SK-N-SH treated with all-trans-retinoic acid at 6 μM for 48 hours (cell line): ENCODE measurements at regions not wholly inside any gene's neighbourhood (a gene's known extent, or its start where the extent isn't known, plus 50 kb on each side); places are given as distances from the start of the nearest gene placed in this dataset.

ENCODE experiments used
- ATAC-seq: fragments of 200-7000 bp; cut with Tn5 transposase; 3 replicates; pipeline ENCODE4 v1.9.1; 2020; ENCODE audit warnings: mild to moderate bottlenecking, moderate library complexity
- ARNTL ChIP-seq: fragments of 450-650 bp; formaldehyde crosslinking; IDR thresholded peaks from 2 replicates; pipeline ENCODE4 v1.5.0; 2020; ENCODE audit warnings: low read depth, mild to moderate bottlenecking, moderate library complexity, borderline replicate concordance
- BACH2 ChIP-seq: fragments of 250-450 bp; sonication (Bioruptor Pico); IDR thresholded peaks from 2 replicates; pipeline ENCODE4 v1.9.0; 2021; ENCODE audit warnings: mild to moderate bottlenecking, borderline replicate concordance
- CSDC2 ChIP-seq: fragments of 250-450 bp; sonication (Bioruptor Pico); IDR thresholded peaks from 2 replicates; pipeline ENCODE4 v1.5.0; 2020; ENCODE audit warnings: mild to moderate bottlenecking, moderate library complexity
- ESRRG ChIP-seq: fragments of 250-450 bp; sonication (Bioruptor Pico); IDR thresholded peaks from 2 replicates; pipeline ENCODE4 v1.6.1; 2021; ENCODE audit warnings: mild to moderate bottlenecking
- GLIS3 ChIP-seq: fragments of 250-450 bp; sonication (Bioruptor Pico); IDR thresholded peaks from 2 replicates; pipeline ENCODE4 v1.5.0; 2020; ENCODE audit warnings: mild to moderate bottlenecking, moderate library complexity
- ISL1 ChIP-seq: fragments of 250-450 bp; sonication (Bioruptor Pico); IDR thresholded peaks from 2 replicates; pipeline ENCODE4 v2.1.2; 2022; ENCODE audit warnings: mild to moderate bottlenecking, moderate library complexity
- OSR1 ChIP-seq: fragments of 250-450 bp; sonication (Bioruptor Pico); IDR thresholded peaks from 2 replicates; pipeline ENCODE4 v1.8.0; 2022; ENCODE audit warnings: moderate library complexity, mild to moderate bottlenecking, inconsistent platforms
- PPARA ChIP-seq: fragments of 250-450 bp; sonication (Bioruptor Pico); IDR thresholded peaks from 2 replicates; pipeline ENCODE4 v1.5.0; 2020; ENCODE audit warnings: mild to moderate bottlenecking, borderline replicate concordance
- RARB ChIP-seq: fragments of 250-450 bp; sonication (Bioruptor Pico); IDR thresholded peaks from 2 replicates; pipeline ENCODE4 v1.8.0; 2021; ENCODE audit warnings: mild to moderate bottlenecking, moderate library complexity
- SNAI2 ChIP-seq: fragments of 250-450 bp; sonication (Bioruptor Pico); IDR thresholded peaks from 2 replicates; pipeline ENCODE4 v1.5.0; 2020; ENCODE audit warnings: mild to moderate bottlenecking, moderate library complexity
- TOX ChIP-seq: fragments of 250-450 bp; sonication (Bioruptor Pico); IDR thresholded peaks from 2 replicates; pipeline ENCODE4 v1.8.0; 2021; ENCODE audit warnings: mild to moderate bottlenecking, moderate library complexity, borderline replicate concordance
- ZC3H10 ChIP-seq: fragments of 250-450 bp; sonication (Bioruptor Pico); IDR thresholded peaks from 2 replicates; pipeline ENCODE4 v1.5.1; 2021; ENCODE audit warnings: mild to moderate bottlenecking, moderate library complexity
- ZFP3 ChIP-seq: fragments of 250-450 bp; sonication (Bioruptor Pico); IDR thresholded peaks from 2 replicates; pipeline ENCODE4 v1.5.0; 2020; ENCODE audit warnings: mild to moderate bottlenecking, moderate library complexity
- ZFP30 ChIP-seq: fragments of 450-650 bp; formaldehyde crosslinking; IDR thresholded peaks from 2 replicates; pipeline ENCODE4 v1.5.0; 2022; ENCODE audit warnings: mild to moderate bottlenecking, moderate library complexity
- ZNF70 ChIP-seq: fragments of 450-650 bp; formaldehyde crosslinking; IDR thresholded peaks from 2 replicates; pipeline ENCODE4 v1.5.0; 2020; ENCODE audit warnings: mild to moderate bottlenecking, moderate library complexity
- TF ChIP-seq, protein P1 (sequence below): fragments of 250-450 bp; sonication (Bioruptor Pico); IDR thresholded peaks from 2 replicates; pipeline ENCODE4 v1.5.1; 2021; ENCODE audit warnings: mild to moderate bottlenecking, moderate library complexity
- TF ChIP-seq, protein P2 (sequence below): fragments of 250-450 bp; sonication (Bioruptor Pico); IDR thresholded peaks from 2 replicates; pipeline ENCODE4 v1.5.1; 2020; ENCODE audit warnings: low read depth, mild to moderate bottlenecking, moderate library complexity
- TF ChIP-seq, protein P3 (sequence below): fragments of 250-450 bp; sonication (Bioruptor Pico); IDR thresholded peaks from 2 replicates; pipeline ENCODE4 v1.8.0; 2021; ENCODE audit warnings: low read depth, mild to moderate bottlenecking, moderate library complexity, borderline replicate concordance
- TF ChIP-seq, protein P4 (sequence below): fragments of 250-450 bp; sonication (Bioruptor Pico); IDR thresholded peaks from 2 replicates; pipeline ENCODE4 v1.8.0; 2020; ENCODE audit warnings: mild to moderate bottlenecking, moderate library complexity, borderline replicate concordance
- TF ChIP-seq, protein P5 (sequence below): fragments of 250-450 bp; sonication (Bioruptor Pico); IDR thresholded peaks from 2 replicates; pipeline ENCODE4 v1.5.0; 2020; ENCODE audit warnings: mild to moderate bottlenecking, moderate library complexity

DNA sequence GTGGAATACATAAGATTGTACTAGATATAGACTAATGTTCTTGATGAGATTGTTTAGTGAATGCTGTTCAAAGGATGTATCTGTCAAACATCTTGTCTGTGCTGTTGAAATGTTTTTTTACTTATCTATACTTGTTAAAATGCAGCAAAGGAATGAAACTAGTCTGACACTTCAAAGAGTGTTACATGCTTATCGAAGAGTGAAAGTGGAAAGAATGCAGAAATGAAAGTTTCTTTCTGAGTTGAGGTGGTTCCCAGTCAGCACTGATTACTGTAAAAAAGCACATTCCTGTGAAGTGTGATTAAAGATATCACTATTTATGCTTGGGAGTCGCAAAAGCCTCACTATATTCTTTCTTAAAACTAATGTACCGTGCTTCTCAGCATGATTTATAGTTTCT is 1225.2 kb downstream of the NCAM2 start:
- no peak for ATAC-seq
- TF ChIP-seq GLIS3 (CRISPR knock-in tag), result no peak
- TF ChIP-seq ISL1 (CRISPR knock-in tag), result no peak
- TF ChIP-seq ARNTL, result no peak
- TF ChIP-seq, protein P1, sequence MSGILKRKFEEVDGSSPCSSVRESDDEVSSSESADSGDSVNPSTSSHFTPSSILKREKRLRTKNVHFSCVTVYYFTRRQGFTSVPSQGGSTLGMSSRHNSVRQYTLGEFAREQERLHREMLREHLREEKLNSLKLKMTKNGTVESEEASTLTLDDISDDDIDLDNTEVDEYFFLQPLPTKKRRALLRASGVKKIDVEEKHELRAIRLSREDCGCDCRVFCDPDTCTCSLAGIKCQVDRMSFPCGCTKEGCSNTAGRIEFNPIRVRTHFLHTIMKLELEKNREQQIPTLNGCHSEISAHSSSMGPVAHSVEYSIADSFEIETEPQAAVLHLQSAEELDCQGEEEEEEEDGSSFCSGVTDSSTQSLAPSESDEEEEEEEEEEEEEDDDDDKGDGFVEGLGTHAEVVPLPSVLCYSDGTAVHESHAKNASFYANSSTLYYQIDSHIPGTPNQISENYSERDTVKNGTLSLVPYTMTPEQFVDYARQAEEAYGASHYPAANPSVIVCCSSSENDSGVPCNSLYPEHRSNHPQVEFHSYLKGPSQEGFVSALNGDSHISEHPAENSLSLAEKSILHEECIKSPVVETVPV (CRISPR knock-in tag), result no peak
- no peak for TF ChIP-seq CSDC2 (CRISPR knock-in tag)
- TF ChIP-seq, protein P2, sequence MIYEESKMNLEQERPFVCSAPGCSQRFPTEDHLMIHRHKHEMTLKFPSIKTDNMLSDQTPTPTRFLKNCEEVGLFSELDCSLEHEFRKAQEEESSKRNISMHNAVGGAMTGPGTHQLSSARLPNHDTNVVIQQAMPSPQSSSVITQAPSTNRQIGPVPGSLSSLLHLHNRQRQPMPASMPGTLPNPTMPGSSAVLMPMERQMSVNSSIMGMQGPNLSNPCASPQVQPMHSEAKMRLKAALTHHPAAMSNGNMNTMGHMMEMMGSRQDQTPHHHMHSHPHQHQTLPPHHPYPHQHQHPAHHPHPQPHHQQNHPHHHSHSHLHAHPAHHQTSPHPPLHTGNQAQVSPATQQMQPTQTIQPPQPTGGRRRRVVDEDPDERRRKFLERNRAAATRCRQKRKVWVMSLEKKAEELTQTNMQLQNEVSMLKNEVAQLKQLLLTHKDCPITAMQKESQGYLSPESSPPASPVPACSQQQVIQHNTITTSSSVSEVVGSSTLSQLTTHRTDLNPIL (CRISPR knock-in tag), result no peak
- TF ChIP-seq BACH2, result no peak
- TF ChIP-seq RARB (CRISPR knock-in tag), result no peak
- no peak for TF ChIP-seq ESRRG (CRISPR knock-in tag)
- no peak for TF ChIP-seq ZFP3 (CRISPR knock-in tag)
- TF ChIP-seq ZNF70 (CRISPR knock-in tag), result no peak
- no peak for TF ChIP-seq ZFP30 (CRISPR knock-in tag)
- TF ChIP-seq PPARA (CRISPR knock-in tag), result no peak
- TF ChIP-seq OSR1 (CRISPR knock-in tag), result no peak

DNA sequence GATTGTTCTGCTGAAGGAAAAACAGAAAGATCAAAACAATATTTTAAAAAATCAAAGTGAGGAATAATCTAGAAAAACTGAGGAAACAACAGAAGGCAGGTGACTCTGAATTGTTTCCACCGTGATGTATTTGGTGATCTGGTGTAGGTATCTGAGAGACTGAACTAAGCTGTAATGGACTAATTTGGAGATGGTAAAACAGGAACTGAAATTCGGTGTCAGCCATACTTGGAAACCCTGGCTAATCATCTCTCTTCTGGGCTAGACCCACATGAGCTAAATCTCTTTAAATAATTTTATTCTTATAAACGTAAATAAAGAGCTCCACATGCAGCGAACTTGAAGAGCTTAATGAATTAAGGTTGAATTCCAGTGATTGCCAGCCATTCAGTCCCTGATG is 1226.1 kb downstream of the NCAM2 start:
- TF ChIP-seq, protein P3, sequence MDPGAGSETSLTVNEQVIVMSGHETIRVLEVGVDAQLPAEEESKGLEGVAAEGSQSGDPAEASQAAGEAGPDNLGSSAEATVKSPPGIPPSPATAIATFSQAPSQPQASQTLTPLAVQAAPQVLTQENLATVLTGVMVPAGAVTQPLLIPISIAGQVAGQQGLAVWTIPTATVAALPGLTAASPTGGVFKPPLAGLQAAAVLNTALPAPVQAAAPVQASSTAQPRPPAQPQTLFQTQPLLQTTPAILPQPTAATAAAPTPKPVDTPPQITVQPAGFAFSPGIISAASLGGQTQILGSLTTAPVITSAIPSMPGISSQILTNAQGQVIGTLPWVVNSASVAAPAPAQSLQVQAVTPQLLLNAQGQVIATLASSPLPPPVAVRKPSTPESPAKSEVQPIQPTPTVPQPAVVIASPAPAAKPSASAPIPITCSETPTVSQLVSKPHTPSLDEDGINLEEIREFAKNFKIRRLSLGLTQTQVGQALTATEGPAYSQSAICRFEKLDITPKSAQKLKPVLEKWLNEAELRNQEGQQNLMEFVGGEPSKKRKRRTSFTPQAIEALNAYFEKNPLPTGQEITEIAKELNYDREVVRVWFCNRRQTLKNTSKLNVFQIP, result no peak
- no peak for TF ChIP-seq ARNTL
- TF ChIP-seq RARB (CRISPR knock-in tag), result no peak
- ATAC-seq, result no peak

DNA sequence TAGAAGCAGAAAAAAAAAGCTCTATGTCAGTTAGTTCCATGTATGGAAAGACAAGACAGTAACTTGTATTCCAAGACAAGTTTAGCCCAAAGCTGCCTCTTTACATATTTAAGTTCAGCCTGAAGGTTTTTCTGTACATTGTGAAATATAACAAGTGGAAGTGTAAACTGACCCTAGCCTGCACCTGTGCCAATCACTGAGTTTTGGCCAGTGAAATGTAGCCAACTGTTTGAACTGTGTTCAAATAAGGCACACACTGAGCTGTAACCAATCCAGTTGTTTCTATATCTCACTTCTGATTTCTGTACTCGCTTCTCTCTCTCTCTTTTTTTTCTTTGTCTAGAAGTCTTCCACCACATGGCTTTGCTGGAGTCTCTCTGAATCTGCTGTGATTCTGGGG is 1227.1 kb downstream of the NCAM2 start:
- no peak for ATAC-seq
- TF ChIP-seq, protein P2 (CRISPR knock-in tag), result no peak
- no peak for TF ChIP-seq ESRRG (CRISPR knock-in tag)
- no peak for TF ChIP-seq TOX (CRISPR knock-in tag)
- TF ChIP-seq BACH2, result no peak
- TF ChIP-seq, protein P4, sequence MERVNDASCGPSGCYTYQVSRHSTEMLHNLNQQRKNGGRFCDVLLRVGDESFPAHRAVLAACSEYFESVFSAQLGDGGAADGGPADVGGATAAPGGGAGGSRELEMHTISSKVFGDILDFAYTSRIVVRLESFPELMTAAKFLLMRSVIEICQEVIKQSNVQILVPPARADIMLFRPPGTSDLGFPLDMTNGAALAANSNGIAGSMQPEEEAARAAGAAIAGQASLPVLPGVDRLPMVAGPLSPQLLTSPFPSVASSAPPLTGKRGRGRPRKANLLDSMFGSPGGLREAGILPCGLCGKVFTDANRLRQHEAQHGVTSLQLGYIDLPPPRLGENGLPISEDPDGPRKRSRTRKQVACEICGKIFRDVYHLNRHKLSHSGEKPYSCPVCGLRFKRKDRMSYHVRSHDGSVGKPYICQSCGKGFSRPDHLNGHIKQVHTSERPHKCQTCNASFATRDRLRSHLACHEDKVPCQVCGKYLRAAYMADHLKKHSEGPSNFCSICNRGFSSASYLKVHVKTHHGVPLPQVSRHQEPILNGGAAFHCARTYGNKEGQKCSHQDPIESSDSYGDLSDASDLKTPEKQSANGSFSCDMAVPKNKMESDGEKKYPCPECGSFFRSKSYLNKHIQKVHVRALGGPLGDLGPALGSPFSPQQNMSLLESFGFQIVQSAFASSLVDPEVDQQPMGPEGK (CRISPR knock-in tag), result no peak
- no peak for TF ChIP-seq RARB (CRISPR knock-in tag)
- TF ChIP-seq, protein P5, sequence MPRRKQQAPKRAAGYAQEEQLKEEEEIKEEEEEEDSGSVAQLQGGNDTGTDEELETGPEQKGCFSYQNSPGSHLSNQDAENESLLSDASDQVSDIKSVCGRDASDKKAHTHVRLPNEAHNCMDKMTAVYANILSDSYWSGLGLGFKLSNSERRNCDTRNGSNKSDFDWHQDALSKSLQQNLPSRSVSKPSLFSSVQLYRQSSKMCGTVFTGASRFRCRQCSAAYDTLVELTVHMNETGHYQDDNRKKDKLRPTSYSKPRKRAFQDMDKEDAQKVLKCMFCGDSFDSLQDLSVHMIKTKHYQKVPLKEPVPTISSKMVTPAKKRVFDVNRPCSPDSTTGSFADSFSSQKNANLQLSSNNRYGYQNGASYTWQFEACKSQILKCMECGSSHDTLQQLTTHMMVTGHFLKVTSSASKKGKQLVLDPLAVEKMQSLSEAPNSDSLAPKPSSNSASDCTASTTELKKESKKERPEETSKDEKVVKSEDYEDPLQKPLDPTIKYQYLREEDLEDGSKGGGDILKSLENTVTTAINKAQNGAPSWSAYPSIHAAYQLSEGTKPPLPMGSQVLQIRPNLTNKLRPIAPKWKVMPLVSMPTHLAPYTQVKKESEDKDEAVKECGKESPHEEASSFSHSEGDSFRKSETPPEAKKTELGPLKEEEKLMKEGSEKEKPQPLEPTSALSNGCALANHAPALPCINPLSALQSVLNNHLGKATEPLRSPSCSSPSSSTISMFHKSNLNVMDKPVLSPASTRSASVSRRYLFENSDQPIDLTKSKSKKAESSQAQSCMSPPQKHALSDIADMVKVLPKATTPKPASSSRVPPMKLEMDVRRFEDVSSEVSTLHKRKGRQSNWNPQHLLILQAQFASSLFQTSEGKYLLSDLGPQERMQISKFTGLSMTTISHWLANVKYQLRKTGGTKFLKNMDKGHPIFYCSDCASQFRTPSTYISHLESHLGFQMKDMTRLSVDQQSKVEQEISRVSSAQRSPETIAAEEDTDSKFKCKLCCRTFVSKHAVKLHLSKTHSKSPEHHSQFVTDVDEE (CRISPR knock-in tag), result no peak
- no peak for TF ChIP-seq ZC3H10 (CRISPR knock-in tag)
- TF ChIP-seq SNAI2 (CRISPR knock-in tag), result no peak
- TF ChIP-seq ZFP30 (CRISPR knock-in tag), result no peak
- TF ChIP-seq ZFP3 (CRISPR knock-in tag), result no peak
- TF ChIP-seq ZNF70 (CRISPR knock-in tag), result no peak
- TF ChIP-seq GLIS3 (CRISPR knock-in tag), result no peak
- TF ChIP-seq ISL1 (CRISPR knock-in tag), result no peak
- TF ChIP-seq, protein P1 (CRISPR knock-in tag), result no peak
- no peak for TF ChIP-seq PPARA (CRISPR knock-in tag)
- TF ChIP-seq ARNTL, result no peak
- TF ChIP-seq, protein P3, result no peak
- TF ChIP-seq OSR1 (CRISPR knock-in tag), result no peak
